Effector CD8-positive, alpha-beta T cell (primary cell): ENCODE measurements at regions not wholly inside any gene's neighbourhood (a gene's known extent, or its start where the extent isn't known, plus 50 kb on each side); places are given as distances from the start of the nearest gene placed in this dataset.

ENCODE experiments used
- DNase-seq: peaks from one replicate; lab custom pipeline; 2025; lab: John Stamatoyannopoulos, UW

DNA sequence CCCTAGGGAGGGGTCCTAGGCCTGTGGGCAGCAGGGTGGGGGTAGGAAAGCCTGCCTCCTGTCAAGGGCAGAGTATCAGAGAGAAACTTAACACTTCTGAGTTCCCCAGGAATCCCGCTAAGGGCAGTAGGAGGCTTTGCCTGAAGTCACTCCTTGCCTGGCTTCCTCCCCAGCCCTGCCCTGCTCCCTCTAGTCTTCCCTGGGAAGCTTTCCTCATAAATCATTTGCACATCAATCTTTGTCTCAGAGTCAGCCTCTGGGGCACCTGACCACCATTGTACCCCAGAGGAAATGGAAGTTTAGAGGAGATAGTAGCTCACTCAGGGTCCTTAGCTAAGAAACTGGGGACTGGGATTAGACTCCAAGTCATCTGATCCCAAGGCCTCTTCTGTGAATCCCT, 129.4 kb upstream of the TLE3 start:
- no peak for DNase-seq

DNA sequence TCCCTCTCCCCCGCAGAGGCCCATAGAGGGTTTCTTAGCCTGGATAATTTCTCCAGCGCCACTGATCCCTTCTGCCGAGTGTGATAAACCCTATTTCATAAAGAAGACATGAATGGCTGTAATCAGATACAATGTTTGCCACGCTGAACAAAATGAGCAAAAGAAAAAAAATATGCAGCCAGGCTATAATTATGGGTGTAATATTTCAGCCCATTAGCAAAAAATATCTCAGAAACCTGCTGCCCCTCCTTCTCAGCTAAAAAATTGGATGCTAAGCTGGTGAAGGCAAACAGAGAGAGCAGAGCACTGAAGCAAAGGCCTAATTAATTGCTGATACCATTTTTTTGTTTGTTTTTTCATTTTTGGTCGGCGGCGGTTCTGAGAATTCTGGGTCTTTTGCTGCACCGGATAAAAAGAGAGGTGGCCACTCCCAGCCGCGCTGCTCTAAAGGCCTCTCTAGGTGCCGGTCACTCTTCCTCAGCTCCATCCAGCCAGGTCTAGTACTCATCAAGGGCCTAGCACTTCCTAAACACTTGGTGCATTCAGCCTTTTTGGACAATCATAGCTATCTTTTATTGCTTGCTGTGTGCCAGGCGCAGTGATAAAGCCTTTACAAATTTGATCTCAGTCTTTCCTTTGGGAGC, 128.7 kb upstream of the TLE3 start:
- no peak for DNase-seq

DNA sequence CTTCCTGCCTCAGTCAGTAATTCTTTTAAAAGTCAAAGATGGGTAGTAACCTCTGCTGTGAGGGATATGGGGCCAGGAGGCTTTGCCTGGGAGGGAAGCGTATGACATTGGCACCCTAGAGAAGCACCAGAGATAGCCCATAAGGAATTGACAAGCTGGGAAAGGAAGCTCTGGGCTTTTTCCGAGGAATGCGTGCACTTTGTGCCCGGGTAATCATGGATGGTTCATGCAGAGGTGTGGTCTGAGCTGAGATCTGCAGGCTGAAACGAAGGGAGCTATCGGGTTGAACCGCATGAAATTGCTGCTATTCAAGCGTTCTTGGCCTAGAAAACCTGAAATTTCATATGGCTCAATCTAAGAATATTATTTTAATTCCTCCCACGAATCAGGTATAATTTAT, 127.7 kb upstream of the TLE3 start:
- no peak for DNase-seq

DNA sequence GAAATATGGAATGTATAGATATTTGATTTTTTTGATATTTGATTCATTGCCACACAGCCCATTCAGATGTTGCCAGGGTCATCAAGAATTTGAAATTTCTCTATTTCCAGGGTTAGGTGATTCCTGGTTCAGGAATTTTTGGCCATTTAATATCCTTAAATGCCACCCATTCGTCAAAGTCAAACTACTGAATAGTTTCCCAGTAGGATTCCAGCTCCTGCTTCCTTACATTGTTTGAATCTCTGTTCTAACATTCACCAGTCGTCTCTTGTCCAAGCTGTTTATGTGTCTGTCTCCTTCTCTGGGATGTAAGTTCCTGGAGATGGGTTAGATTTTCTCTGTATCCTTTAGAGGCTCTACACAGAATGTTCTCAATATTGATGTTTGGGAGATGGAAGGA, 124.9 kb upstream of the TLE3 start:
- no peak for DNase-seq

DNA sequence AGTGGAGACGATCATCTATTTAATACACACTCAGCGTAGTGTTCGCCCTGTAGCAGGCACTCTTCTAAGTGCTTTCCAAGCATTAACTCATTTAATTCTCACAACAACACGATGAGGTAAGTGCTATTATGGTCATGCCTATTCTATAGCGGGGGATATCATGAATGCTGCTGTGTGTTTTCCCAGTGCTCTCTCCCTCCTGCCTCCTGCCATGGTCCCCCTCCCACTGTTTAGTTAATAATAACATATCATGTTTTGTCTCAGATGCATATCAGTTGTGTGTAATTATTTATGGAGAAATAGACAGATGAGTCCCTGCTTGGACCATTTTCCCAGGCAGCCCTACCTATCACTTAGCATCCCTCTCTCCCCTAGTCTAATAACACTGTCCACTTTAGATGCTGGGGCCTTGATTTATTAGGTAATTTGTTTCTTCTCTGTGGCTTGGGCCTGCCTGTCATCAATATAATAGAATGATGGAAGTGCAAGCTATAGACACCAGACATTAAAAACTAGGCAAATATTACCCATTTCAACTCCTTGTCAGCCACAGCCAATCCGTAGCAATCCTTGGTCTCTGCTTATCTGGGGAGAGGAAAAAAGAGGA, 122.9 kb upstream of the TLE3 start:
- no peak for DNase-seq

DNA sequence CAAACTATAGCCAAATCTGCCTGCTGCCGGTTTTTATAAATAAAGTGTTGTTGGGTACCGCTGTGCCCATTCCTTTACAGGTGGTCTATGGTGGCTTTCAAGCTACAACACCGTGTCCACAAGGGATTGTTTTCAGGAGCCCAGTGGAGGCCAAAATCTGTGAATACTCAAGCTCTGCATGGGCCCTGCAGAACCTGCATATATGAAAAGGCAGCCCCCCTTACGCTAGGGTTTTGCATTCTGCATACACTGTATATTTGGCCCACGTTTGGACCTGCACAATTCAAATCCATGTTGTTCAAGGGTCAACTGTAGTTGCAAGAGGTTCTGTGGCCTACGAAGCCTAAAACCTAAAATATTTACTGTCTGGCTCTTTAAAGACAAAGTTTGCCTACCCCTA, 122.2 kb upstream of the TLE3 start:
- no peak for DNase-seq

DNA sequence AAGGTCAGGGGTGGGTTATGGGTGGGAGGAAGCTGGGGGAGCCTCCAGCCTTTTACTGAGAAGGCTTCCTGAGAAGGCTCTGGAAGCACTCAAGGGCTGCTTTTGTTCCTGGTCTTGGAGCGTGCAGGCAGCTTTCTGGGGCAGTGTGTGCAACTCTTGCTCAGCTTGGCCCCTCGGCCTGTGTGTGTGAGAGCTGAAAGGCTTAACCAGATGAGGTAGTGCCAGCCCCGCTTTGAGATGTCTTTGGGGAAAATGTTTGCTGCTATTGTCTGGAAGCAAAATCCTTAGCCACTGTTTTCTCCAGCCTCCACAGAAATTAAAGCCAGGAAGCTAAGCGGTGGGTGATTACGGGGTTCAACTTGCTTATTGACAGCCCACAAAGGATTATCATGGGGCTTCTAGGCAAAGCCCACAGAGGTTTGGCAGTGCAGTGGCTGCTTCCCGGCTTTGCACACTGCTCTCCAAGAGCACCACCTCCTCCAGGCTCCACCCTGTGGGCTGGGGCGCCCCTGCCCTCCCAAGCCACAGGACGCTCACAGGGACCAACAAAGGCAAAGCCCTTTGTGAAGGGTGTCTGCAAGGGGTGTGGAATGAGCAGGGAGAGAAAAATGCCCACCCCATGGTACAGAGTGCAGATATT, 121.7 kb upstream of the TLE3 start:
- no peak for DNase-seq

DNA sequence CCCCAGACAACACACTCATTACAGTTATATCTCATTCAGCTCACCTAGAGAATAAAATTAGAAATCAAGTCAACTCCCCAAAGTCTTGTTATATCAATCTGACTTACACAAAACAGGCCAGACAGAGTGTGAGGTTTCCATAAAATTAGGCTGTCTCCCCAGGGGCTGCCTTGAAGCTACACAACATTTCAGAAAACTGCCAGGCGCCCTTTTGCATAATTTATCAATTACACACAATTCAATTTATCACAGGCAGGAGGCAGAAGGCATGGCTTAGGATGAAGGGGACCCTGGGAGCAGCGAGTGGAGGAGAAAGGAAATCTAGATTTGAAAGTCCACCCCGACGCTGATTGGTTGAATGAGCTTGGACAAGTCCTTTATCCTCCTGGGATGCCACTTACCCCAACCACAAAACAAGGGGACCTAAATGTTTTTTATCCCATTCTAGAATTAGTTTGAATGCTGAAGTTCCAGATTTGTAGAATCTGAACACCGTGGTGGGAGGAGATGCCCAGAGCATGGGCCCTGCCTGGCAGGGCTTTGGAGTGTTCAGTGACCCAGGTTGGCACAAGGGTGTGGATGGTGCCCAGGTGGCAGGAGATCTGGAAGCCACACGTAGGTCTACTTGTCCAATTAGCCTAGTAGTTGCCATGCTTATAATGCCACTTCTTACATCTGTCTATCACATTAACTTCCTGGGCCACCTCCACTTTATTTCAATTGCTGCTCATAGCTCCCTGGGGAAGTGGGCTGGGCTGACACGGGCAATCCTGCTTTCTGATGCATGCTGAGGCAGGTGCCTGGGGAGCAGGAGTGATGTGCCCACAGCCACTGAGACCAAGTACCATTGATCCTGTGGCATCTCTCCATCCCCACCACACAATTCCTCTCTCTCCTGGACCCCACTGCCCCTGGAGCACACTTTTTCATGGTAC, 119.8 kb upstream of the TLE3 start:
- DNase-seq = no peak

DNA sequence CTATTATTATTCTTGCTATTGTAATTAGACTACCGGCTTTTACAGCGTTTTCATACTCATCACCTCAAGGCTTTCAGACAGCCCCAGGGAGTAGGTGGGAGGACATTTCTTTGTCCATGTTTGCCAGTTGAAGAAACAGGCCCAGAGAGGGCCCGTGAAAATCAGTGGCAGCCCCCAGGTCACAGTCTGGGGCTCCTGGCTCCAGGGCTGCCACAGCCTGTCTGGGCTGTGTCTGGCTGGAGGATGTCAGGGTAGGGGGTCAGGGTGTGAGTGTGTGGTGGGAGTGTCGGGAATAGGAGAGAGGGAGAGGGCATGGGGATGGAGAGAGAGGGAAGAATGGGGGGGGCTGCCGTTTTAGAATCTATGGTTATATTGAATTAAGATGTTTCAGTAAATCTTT, 118.2 kb upstream of the TLE3 start:
- DNase-seq = no peak

DNA sequence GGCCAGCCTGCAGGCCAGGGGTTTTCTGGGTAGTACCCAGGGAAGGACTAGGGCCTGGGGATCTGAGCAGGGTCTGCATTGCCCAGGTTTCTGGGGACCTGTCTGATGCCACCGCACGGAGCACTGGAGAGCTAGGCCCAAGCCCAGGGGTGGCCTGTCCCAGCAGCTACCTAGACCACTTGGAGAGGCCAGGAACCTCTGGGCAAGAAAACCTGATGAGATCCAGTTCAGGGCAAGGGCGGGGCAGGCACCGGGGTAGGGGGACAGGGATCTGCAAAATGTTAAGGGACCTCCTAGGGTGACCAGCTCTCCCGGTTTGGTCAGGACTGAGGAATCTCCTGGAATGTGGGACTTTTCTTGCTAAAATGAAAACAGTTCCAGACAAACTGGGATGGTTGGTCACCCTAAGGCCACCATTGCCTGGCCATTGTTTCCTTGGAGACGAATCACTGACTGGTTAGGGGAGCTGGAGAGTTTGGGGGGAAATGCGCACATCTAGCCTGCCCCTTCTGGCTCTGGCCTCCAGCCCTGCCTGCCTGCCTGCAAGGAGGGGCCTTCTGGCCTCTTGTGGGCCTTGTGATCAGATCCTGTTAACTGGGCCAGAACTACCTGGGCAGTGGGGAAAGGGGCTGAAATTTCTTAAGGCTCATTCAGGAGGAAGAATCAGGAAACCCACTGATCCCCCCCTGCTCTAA, 117.4 kb upstream of the TLE3 start:
- no peak for DNase-seq

DNA sequence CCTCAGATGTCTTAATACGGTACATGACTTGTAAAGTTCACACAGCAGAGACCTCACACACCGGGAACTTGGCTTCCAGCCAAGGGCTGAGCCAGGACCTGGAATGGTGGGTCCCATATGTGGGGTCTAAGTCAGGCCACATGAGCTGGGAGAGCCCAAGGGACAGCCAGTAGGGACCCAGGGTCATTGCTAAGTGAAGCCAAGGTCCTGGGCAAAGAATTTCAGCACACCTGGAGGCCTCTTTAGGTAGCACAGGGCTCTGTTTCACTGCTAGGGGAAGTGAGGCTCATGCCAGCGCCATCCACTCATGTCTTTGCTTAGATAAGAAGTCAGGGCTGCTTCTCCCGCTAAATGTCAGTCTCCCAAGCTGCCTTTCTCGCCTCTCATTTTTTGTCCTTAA, 116.6 kb upstream of the TLE3 start:
- no peak for DNase-seq

DNA sequence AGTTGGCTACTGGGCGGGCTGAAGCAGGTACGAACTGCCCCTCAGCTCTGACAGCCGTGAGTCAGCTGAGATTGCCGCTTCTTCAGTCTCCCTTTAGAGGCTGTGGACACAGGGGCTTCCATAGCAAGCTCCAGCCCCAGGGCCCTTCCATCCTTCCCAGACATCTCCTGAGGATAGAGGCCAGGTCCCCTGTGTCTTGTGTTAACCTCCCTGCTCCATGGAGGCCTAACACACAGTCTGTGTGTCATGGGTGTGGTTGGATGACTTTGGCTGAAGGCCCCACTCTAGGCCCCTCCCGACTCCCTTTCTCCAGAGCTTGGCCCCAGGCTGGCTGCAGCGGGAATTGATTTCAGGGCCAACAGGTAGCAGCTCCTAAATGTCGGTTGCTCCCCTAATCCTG, 116.1 kb upstream of the TLE3 start:
- DNase-seq = no peak

DNA sequence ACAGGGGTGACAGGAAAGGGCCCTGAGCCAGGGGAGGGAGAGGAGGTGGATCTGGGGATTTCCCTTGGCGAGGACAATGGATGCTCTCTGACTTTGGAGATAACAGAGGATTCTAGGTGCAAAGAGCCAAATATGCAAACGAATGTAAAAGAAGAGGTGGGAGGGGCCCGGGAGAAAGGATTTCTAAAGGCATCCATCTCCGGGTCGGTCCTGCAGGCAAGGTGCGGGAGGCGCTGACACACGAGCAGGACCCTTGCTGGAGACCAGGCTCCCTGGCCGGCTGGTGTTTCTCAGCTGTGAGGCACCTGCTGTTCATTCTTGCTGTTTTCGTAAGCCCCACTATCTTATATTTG, 115.2 kb upstream of the TLE3 start:
- DNase-seq = no peak

DNA sequence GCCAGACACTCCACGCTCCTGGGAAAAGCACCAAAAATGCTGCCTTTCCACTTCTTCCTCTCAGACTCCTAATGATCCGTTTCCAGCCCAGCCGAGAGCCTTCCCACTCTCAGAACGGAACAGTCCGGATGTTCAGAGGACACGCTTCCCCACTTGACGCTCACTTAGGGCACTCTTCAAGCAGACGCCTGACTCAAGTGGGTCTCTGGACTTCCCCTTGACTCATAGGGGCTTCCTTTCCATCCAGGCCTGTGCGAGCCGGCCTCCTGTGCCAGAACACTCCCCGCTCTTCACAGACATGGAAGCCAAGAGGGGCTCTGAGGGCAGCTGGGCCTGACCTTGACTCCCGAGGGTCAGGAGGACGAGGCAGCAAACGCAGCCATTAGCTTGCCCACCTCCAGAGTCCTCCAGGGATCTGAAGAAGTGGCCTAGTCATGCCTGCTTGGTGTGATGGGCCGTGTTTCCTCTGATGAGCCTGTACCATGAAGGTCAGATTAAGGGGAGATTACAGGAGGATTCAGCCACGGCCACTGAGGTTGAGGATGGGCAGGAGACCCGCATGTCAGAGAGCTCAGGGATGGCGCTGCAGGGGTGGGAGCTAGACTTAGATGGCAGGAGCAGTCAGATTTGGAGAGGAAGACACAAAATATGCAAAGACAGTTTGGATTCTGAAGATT, 114.7 kb upstream of the TLE3 start:
- no peak for DNase-seq

DNA sequence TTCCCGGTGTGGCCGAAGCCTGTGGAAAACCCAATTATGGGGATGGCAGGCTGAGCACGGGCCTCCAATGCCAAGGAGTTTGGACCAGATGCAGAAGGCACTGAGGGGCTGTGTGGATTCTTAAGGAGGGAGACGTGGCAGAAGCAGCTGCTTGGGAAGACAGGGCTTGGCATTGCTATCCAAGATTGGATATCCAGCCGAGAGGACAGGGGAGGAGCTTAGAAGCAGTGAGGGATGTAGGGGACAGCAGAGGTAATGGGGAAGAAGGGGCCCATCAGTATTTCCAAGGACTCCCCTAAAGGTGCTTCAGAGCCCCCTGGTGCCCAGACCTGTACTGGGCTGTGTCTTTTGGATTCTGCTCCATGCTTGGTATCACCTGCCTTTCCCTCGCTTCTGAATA, 112.8 kb upstream of the TLE3 start:
- DNase-seq = no peak

DNA sequence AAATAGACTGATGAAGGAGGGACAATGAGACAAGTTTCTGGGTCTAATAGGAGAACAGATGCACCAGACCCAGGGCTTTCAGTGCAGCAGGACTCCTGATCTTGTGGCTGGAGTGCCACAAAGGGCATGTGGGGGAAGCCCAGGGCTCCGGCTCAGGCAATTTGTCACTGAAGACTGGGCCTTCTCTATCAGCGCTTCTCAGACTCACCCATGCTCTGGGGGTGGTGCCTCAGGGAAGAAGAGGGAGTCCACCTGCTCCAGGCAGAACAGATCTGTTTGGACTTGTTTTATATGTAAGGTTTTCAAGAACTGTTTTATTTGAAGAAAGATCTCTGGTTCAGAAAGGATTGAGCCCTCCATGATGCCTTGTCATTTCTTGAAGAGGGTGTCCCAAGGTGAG, 112.4 kb upstream of the TLE3 start:
- no peak for DNase-seq

DNA sequence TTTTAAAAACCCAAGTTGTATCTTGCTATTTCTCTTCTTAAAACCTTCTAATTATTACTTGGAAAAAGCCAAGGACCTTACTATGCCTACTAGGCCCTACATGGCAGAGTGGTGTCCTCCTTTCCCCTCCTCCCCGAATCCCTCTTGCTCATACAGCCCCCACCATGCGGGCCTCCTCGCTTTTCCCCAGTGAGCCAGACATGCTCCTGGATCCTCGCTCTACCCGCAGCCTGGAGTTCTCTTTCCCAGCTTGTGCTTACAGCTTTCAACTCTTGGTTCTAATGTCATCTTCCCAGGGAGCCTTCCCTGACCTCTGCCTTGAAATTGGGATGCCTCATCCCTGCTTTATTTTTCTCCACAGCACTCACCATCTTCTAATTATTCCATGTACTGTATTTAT, 111.8 kb upstream of the TLE3 start:
- no peak for DNase-seq

DNA sequence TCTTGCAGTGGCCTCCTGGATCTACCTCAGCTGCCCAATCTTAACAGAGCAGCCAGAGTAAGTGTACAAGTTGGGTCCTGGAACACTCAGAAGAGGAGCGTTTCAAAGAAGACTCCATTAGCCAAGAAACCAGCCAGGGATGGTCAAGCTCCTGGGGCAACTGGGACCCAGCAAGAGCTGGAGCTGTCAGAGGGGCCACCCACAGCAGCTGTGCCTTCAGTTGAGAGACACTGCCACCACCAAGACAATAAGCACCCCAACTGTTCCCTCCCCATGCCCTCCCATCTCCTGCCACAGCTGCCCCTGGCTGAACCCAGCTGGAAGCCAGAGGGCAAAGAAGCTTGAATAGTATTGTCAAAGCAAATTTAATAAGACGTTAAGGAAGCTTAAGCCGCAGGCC, 110.6 kb upstream of the TLE3 start:
- no peak for DNase-seq

DNA sequence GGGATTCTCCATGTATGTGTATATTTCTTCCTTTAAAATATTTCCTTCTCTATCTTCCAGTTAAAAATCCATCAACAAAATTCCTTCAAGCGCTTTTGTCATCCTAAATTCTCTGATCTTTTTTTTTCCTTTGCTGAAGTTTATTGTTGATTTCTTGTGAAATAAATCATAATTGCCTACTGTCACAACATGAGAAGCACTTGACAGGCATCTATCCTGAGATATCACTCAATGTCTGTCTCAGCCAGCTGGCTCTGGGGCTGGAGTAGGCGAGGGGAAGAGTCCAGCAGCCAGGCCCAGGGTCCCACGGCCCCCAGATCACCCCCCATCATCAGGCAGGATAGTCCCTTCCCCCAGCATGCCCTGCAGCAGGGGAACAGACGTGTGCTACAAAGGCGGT, 109.0 kb upstream of the TLE3 start:
- no peak for DNase-seq

DNA sequence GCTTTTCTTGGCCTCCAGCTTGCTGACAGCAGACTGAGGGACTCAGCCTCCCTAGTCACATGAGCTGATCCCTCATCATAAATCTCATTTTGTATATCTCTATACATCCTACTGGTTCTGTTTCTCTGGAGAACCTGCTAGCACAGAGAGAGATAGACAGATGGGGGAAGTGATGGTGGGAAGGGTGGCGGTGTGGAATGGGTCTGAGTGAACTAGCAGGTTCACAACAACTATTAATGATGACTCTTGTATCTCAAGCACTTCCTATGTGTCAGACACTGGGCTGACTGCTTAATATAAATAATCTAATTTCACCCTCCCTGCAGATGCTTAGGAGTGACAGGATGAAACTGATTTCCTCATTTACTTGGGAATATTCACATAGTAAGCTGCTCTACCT, 106.9 kb upstream of the TLE3 start:
- no peak for DNase-seq

DNA sequence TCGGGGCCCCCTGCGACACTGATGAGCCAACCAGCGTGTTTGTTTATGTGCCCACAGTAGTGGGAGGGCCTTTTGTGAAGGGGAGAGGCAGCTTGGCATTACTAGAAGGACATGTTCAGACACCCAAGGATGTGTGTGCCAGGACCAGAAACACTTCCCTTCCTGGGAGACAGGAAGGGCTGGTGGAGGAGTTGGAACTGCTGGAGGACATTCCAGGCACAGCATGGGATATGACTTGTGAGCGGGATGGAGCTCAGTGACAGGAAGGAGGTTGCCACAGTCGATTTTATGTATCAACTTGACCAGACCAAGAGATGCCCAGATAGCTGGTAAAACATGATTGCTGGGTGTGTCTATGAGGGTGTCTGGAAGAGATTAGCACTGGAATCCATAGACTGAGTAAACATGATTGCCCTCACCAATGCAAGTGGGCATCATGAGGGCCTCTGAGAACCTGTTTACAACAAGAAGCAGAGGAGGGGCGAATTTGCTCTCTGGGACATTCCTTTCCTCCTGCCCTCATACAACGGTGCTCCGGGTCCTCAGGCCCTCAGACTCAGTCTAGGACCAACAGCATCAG, 106.4 kb upstream of the TLE3 start:
- DNase-seq = no peak
